ENCODE measurements at regions not wholly inside any gene's neighbourhood (a gene's known extent, or its start where the extent isn't known, plus 50 kb on each side); places are given as distances from the start of the nearest gene placed in this dataset.
A peak's percentile ranks its signal among the peaks of the same experiment; 100 is the strongest.

DNA sequence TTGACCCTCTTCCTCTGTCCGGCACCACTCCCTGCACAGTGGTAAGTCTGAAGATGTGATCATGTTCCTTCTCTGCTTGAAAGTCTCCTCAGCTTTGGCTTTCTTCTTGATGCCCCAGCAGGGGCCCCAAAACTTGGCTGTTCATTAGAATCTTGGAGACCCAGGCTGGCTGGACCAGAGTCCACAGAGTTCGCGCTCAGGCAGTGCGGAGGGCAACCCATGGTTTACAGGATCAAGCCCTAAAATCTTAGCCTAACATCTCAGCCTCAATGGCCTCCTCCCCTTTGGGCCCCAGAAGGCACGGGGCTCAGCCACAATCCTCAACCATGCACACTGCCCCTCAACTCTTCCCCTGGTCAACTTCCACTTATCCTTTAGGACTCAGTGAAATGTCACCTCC lies 72.9 kb upstream of the GTSF1L start:
- Histone ChIP-seq H3K36me3 (replicated peaks; ENCODE audit: low read depth, low read length) (peaks cover 7% of the 10 kb centered on the region), H3K4me2 (ENCODE audit: low read length) (peak overlapping the region; percentile 77), H3K9me3 (ENCODE audit: insufficient read depth, low read length) (peaks cover 17% of the 10 kb centered on the region), H4K20me1 (ENCODE audit: insufficient read depth, low read length) (no peaks in the 10 kb centered on the region), H3K9ac (ENCODE audit: low read length) (peak overlapping the region; percentile 44; the same call in 1 of the 2 replicates), H3K27ac (ENCODE audit: low read length) (peak overlapping the region; percentile 46), H3K79me2 (ENCODE audit: low read length) (no peaks in the 10 kb centered on the region), H3K4me3 (ENCODE audit: low read length) (peak overlapping the region; percentile 56), H3K27me3 (ENCODE audit: low read depth, low read length) (no peaks in the 10 kb centered on the region), H3K4me1 (ENCODE audit: low read length) (peaks cover 44% of the 10 kb centered on the region), H2AFZ (ENCODE audit: low read depth, low read length) (peak overlapping the region; percentile 66)
- no peak for TF ChIP-seq EZH2phosphoT487 (IDR thresholded peaks at IDR 0.05; ENCODE audit: low read depth)
- TF ChIP-seq, protein P1, sequence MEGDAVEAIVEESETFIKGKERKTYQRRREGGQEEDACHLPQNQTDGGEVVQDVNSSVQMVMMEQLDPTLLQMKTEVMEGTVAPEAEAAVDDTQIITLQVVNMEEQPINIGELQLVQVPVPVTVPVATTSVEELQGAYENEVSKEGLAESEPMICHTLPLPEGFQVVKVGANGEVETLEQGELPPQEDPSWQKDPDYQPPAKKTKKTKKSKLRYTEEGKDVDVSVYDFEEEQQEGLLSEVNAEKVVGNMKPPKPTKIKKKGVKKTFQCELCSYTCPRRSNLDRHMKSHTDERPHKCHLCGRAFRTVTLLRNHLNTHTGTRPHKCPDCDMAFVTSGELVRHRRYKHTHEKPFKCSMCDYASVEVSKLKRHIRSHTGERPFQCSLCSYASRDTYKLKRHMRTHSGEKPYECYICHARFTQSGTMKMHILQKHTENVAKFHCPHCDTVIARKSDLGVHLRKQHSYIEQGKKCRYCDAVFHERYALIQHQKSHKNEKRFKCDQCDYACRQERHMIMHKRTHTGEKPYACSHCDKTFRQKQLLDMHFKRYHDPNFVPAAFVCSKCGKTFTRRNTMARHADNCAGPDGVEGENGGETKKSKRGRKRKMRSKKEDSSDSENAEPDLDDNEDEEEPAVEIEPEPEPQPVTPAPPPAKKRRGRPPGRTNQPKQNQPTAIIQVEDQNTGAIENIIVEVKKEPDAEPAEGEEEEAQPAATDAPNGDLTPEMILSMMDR (IDR thresholded peaks at IDR 0.05; ENCODE audit: low read depth, low read length): no peak

DNA sequence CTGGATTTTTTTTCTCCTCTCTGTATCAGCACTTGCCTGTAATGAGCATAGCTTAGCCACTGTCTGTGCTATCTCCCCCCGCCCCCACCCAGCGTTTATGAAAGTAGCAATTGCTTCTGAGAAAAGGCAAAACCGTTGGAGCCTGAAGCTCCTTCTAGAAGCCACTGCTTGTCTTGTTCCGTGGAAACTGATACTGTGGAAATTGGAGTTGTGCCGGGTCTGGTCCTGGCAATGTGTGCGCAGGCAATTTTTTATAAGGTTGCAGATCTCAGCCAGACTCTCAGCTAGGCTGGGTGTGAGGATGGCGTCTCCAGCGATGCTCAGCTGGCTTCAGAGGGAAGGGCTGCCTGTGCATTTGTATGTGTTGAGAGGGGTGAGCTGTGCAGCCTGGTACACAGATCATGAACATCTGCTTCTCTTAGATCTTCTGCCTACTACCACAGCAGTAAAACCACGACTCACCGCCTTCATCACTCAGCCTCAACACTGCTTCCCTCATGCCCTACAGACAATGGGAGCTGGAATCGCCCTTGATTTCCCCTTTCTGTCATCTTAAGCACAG lies 72.4 kb upstream of the GTSF1L start:
- Histone ChIP-seq H3K4me3 (ENCODE audit: low read length) (peak overlapping the region; percentile 56), H3K4me2 (ENCODE audit: low read length) (peak overlapping the region; percentile 77), H3K27me3 (ENCODE audit: low read depth, low read length) (no peaks in the 10 kb centered on the region), H3K9ac (ENCODE audit: low read length) (peak overlapping the region; percentile 44), H3K4me1 (ENCODE audit: low read length) (peaks cover 44% of the 10 kb centered on the region), H4K20me1 (ENCODE audit: insufficient read depth, low read length) (no peaks in the 10 kb centered on the region), H3K27ac (ENCODE audit: low read length) (peak overlapping the region; percentile 46), H3K36me3 (replicated peaks; ENCODE audit: low read depth, low read length) (peaks cover 4% of the 10 kb centered on the region), H3K79me2 (ENCODE audit: low read length) (no peaks in the 10 kb centered on the region), H3K9me3 (ENCODE audit: insufficient read depth, low read length) (peaks cover 11% of the 10 kb centered on the region), H2AFZ (ENCODE audit: low read depth, low read length) (peak overlapping the region; percentile 66)
- no peak for TF ChIP-seq EZH2phosphoT487 (IDR thresholded peaks at IDR 0.05; ENCODE audit: low read depth)
- TF ChIP-seq, protein P1 (IDR thresholded peaks at IDR 0.05; ENCODE audit: low read depth, low read length): no peak

DNA sequence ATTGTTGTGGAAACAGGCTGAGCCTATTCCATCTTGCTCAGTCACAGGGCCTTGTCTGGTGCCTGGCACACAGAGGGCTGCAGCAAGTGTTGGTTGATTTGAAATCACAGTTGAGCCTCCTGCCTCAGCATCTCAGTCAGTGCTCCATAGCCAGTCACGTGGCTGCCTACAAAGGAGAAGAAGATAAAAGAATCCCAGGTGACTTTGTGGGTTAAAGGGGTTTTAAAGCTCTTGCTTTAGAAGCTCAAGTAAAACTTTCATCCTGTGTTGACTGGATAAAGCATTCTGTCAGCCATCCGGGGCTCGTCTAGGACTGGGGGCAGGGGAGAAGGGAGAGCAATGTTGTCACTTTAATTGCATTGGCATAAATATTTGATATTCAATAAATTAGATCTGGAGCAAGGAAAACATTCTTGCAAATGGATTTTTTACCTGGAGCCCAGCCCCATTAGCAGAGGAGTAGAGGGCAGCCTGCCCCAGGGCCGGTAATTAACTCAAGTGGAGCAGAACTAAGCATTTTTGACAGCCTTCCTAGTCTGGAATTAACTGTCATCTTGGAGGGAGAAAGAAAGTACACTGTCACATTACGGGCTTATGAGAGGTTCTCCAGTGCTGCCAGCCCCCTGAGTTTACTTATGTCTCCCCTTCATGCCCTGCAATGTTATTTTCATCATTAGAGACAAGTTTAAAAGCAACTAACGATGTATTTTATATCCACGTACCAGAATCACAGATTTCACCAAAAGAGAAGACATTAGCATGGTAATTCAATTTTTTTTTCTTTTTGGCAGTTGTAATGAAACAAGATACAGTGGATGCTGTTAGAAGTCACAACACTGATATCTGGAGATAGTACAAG lies 71.7 kb upstream of the GTSF1L start:
- peaks cover 44% of the 10 kb centered on the region for H3K4me1 ChIP-seq (ENCODE audit: low read length)
- TF ChIP-seq, protein P1 (IDR thresholded peaks at IDR 0.05; ENCODE audit: low read depth, low read length): no peak
- TF ChIP-seq EZH2phosphoT487 (IDR thresholded peaks at IDR 0.05; ENCODE audit: low read depth): no peak
- H3K79me2 ChIP-seq (ENCODE audit: low read length): no peaks in the 10 kb centered on the region
- H3K27ac ChIP-seq (ENCODE audit: low read length): peak overlapping the region; percentile 46; the same call in 1 of the 2 replicates
- peaks cover 8% of the 10 kb centered on the region for H3K9me3 ChIP-seq (ENCODE audit: insufficient read depth, low read length)
- H3K4me3 ChIP-seq (ENCODE audit: low read length): peak overlapping the region; percentile 56
- H3K36me3 ChIP-seq (replicated peaks; ENCODE audit: low read depth, low read length): peaks cover 4% of the 10 kb centered on the region
- peak overlapping the region; percentile 66 for H2AFZ ChIP-seq (ENCODE audit: low read depth, low read length)
- no peaks in the 10 kb centered on the region for H4K20me1 ChIP-seq (ENCODE audit: insufficient read depth, low read length)
- peak overlapping the region; percentile 77 for H3K4me2 ChIP-seq (ENCODE audit: low read length)
- H3K9ac ChIP-seq (ENCODE audit: low read length): peak overlapping the region; percentile 44
- H3K27me3 ChIP-seq (ENCODE audit: low read depth, low read length): no peaks in the 10 kb centered on the region

DNA sequence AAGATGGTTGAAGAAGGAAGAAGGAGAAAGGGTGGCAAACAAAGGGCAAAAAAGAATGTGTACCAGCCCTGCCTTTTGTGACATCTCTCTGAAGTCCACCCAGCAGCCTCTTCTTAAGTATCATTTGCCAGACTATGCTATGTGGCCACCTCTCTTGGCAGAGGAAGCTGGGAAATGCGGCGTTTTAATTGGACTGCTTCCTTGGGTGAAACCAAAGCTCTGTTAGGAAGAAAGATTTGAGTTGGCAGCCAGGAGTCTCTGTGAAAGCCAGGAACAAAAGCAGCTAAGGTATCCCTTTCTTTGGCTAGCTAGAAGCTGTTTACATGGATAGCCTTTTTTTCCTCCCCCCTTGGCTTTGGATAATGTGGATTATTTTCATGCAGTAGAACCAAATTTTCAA lies 67.5 kb upstream of the GTSF1L start:
- Histone ChIP-seq H3K27me3 (ENCODE audit: low read depth, low read length) (0 out of 2 replicates have a peak, but pooled peaks cover 3% of the 10 kb centered on the region), H3K4me2 (ENCODE audit: low read length) (no peak overlapping the region), H3K4me3 (ENCODE audit: low read length) (no peak overlapping the region), H3K27ac (ENCODE audit: low read length) (no peak overlapping the region), H3K36me3 (replicated peaks; ENCODE audit: low read depth, low read length) (peaks cover 7% of the 10 kb centered on the region), H3K9ac (ENCODE audit: low read length) (no peak overlapping the region), H3K79me2 (ENCODE audit: low read length) (no peaks in the 10 kb centered on the region), H3K9me3 (ENCODE audit: insufficient read depth, low read length) (no peaks in the 10 kb centered on the region), H3K4me1 (ENCODE audit: low read length) (peaks cover 16% of the 10 kb centered on the region), H2AFZ (ENCODE audit: low read depth, low read length) (no peak overlapping the region), H4K20me1 (ENCODE audit: insufficient read depth, low read length) (no peaks in the 10 kb centered on the region)
- TF ChIP-seq EZH2phosphoT487 (IDR thresholded peaks at IDR 0.05; ENCODE audit: low read depth): no peak
- TF ChIP-seq, protein P1 (IDR thresholded peaks at IDR 0.05; ENCODE audit: low read depth, low read length): no peak

Data from OCI-LY3 (cell line).